HG03439 (cell line): ENCODE measurements at regions not wholly inside any gene's neighbourhood (a gene's known extent, or its start where the extent isn't known, plus 50 kb on each side); places are given as distances from the start of the nearest gene placed in this dataset.

Source experiments
- ATAC-seq: cut with Tn5 transposase; IDR thresholded peaks from one replicate; pipeline ENCODE4 v1.9.1; 2021; ENCODE audit warnings: mild to moderate bottlenecking, moderate library complexity; ENCODE audit not compliant: unreplicated experiment

DNA sequence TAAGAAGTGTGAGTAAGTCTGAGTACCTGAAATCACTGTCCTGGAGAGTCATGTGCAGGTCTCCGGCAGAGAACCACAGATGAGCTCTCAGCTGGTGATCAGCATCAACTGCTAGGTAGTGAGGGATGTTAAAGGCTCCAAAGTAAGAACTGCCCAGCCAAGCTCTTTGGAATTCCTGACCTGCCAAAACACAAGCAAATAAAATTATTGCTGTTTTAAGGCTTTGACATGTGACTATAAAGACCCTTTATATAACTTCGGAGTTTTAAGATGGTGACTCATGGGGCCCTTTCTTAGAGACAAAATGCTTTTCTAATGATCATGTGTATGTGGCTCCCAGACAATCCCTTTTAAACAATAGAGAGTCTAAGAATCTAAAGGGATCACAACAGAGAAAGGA, 855.7 kb downstream of the TRIB2 start:
- ATAC-seq: no peak

DNA sequence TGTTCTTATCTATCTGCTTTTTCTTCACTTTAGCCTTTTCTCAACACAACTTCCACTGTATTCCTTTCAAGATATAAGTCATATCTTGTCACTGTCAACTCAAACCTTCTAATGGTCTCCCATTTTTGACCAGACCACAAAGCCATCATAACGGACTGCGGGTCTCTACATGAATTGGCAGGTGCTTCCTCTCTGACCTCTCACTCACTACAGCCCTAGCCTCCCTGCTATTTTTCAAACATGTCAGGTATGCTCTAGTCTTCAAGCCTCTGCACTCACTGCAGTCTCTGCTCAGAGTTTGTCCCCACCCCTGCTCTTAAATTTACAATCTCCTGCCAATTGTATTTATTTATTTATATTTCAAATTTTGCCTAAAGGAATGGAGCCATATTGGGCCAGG, 858.1 kb downstream of the TRIB2 start:
- ATAC-seq: no peak

DNA sequence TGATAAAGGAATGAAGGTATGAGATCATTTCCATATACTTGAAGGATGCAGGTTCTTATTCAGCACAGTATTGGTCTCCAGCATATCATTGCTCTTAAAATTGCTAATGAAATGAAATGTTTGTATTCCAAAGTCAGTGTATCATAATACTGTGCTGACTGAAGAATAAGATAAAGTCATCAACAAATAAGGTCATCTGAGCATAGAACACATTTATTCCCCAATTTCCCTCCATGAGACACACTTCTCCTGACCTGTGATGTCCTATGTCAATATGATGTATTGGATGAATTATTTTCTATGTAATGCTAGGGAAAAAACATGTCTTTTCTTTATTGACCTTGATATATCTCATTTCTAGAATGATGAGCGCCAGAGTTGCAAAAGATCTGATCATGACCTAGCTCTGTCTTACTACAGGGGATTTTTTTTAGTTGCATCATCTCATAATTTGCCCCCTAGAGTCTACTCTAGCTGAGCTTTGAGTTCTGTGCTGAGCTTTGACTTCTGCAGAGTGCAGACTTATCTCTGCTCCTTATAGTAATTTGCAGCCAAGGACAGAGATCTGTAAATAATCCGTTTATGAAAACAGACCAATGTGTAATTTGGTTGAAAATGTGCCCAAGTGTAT, 859.8 kb downstream of the TRIB2 start:
- ATAC-seq: no peak

DNA sequence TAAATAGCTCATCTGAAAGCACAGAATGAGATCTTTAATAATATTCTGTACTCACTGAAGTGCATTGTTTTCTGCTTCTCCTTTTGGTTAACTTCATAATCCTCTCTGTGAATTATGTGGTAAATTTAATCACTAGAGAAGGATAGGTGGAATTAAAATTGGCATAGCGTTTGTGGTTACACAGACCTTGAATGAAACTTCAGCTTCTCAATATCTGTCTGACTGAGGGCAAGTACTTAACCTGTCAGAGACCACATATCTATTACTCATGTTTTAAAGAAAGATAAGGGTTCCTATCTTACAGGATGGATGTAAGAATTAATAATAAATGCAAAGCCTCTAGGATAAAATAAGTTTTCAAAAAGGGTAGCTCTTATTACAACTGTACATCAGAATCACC, 861.8 kb downstream of the TRIB2 start:
- ATAC-seq: no peak

DNA sequence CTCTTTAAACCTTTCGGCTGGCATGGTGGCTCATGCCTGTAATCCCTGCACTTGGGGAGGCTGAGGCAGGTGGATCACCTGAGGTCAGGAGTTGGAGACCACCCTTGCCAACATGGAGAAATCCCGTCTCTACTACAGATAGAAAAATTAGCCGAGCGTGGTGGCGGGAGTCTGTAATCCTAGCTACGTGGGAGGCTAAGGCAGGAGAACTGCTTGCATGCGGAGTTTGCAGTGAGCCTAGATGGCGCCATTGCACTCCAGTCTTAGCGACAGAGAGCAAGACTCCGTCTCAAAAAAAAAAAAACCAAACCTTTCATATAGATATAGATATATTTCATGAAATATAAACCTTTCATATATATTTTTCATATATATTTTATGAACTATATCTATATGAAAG, 864.7 kb downstream of the TRIB2 start:
- ATAC-seq: no peak

DNA sequence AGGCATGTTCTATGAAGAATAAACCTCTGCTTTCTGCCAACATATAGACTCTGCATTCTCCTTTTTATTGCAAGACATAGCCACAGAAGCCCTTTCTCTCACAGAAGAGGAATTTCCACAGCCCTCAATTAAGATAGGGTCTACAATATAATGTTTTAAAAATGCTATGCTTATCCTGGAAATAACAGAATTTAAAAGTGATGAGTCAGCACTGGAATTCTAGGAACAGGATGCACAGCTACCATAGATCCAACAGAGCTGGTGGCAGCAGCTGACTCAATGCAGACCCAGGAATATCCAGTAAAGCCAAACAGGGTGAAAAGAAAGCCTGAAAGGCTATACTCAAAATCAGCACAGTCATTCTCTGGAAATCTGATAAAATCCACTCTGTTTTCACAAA, 866.9 kb downstream of the TRIB2 start:
- ATAC-seq: no peak

DNA sequence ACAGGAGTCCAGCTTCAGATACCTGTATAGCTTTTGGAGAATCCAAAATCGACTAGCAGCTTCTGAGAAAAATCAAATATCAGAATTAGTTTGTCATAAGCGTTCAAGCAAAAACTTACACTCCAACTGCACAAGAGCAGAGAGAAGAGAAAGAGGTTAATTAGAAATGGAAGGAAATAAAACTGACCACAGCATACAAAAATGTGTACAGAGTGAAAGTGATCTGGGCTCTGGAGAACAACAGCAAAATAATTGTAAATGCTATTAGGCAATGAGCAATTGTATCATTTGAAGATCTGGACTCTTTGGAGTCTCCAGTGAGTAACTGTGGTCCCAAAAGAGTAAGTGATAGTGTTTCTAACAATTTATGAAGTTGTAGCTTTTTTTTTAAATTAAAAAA, 867.3 kb downstream of the TRIB2 start:
- ATAC-seq: no peak

DNA sequence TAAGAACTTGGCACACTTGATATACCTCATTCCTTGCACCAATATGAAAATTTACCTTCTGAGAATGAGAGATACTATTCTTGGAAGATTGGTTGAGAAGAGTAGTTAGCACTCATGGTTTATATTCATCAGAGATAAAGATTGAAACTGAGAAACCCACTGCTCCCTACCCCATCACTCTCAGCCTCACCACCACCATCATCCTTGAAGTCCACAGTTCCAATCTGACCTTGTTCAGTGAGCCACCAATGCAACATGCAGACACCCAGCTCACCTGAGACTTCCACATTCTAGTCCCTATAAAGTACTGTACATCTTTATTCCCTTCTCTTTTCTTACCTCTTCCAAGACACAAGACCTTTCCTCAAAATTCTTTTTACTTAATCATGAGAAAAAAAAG, 869.0 kb downstream of the TRIB2 start:
- no peak for ATAC-seq

DNA sequence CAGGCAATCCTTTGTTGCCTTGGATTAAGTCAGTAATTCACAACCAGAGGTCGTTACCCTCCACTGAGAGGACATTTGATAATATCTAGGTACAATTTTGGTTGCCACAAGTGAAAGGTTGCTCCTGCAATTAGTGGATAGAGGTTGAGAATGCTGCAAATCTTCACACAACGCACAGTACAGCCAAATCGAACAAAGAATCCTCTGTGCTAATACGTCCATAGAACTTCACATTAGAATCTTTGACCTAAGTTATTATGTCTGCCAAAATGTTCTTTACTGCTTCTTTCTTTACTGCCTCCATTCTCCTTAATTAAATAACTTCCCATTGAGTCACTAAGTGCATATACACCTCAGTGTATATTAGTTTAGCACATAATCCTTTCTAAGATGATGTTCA, 879.5 kb downstream of the TRIB2 start:
- ATAC-seq: no peak

DNA sequence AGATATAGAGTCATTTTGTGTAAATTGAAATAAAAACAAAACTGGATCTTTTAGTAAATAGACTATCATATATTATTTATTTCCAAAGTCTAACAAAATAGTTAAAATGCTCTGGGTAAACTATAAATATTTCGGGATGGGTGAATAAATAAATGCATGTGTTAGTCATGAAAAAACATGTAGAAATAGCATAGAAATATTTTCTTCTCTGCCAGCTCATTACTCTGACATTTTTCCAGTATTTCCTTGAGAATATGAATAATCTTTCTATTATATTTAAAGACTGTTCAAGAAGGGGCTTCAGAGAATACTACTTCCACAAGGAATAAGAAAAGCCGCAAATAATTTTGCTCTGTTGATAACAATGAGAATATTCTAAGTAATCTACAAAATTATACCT, 880.4 kb downstream of the TRIB2 start:
- no peak for ATAC-seq

DNA sequence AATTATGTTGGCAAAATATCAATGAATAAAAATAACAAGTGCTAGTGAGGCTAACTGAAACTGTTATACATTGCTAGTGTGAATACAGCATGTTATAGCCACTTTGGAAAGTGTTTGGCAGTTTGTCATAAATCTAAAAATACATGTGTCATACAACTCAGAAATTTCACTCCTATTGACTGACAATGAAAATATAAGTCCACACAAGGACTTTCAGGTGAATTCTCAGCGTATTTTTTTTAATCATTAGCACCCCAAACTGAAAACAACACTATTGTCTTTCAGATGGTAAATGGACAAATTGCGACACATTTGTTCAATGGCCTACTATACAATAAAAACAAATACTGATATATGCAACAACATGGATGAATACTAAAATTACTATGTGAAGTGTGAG, 884.8 kb downstream of the TRIB2 start:
- ATAC-seq: no peak

DNA sequence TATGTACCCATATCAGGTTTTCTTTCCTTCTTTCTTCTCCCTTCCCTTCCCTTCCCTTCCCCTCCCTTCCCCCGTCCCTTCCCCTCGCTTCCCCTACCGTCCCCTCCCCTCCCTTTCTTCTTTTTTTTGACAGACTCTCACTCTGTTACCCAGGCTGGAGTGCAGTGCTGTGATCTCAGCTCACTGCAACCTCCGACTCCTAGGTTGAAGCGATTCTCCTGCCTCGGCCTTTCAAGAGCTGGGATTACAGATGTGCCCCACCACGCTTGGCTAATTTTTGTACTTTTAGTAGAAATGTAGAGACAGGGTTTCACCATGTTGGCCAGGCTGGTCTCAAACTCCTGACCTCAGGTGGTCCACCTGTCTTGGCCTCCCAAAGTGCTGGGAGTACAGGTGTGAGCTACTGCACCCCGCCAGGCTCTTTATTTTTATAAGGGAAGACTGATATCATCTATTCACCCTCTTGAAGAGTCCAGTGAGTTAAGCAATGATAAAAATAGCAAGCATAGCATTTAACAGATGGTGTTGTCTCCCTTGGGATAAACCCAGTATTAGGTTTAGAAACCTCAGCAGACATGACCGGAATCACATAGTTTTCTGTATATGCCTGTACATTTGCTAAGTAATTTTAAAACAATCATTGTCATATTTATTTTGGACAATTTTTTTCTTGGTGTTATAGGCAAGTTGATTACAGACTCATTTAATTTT, 888.4 kb downstream of the TRIB2 start:
- no peak for ATAC-seq

DNA sequence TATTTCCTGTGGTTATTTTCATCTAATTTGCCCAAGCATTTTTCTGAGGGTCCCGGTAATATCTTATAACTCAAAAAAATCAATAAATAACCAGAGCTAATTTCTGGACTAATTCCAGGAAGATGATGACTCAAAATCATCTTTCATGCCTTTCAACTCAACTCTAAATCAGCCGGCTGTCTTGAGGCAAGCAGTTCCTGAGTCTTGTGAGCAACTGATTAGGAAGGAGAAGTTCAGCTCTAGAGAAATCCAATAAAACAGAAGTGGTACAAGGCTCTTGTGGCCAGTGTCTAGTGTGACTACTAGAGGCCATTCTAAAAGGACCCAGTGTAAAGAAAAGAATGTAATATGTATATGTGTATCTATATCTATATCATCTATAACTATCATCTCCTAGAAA, 890.4 kb downstream of the TRIB2 start:
- ATAC-seq: no peak

DNA sequence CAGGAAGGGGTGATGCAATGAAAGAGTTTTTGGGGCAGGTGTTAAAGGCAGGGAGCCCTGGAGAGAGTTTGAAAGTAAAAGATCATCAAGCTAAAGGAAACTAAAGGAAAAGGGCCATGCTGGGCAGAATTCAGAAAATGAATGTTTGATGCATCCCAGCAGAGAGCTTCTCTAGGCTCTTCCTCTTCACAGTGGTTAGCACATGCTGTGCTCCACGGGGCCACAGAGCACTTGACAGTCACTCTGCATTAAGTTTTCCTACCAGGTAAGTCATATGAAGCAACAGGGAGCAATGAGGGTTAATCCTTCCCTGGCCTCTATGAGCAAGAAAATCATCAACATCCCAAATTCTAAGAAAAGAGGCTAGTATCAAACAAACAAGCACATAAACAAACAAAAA, 895.2 kb downstream of the TRIB2 start:
- no peak for ATAC-seq

DNA sequence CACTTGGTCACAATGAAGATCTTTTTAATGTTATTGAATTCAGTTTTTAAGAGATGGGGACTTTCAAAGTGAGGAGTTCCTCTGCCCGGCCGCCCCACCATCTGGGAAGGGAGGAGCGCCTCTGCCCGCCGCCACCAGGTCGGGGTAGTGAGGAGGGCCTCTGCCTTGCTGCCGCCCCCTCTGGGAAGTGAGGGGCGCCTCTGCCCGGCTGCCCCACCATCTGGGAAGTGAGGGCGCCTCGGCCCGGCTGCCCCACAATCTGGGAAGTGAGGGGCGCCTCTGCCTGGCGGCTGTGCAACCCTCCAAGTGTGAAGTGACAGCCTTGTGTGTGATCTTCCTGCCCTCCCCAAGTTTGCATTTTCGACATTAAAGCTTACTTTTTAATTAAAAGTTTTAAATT, 899.3 kb downstream of the TRIB2 start:
- no peak for ATAC-seq

DNA sequence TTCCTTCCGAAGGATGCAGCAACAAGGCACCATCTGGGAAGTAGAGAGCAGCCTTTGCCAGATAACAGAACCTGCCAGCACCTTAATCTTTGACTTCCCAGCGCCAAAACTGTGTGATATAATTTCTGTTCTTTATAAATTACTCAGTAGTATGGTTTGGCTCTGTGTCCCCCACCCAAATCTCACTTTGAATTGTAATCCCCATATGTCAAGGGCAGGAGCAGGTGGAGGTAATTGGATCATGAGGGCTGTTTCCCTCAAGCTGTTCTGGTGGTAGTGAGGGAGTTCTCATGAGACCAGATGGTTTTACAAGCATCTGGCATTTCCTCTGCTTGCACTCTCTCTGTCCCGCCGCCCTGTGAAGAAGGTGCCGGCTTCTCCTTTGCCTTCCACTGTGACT, 899.9 kb downstream of the TRIB2 start:
- no peak for ATAC-seq

DNA sequence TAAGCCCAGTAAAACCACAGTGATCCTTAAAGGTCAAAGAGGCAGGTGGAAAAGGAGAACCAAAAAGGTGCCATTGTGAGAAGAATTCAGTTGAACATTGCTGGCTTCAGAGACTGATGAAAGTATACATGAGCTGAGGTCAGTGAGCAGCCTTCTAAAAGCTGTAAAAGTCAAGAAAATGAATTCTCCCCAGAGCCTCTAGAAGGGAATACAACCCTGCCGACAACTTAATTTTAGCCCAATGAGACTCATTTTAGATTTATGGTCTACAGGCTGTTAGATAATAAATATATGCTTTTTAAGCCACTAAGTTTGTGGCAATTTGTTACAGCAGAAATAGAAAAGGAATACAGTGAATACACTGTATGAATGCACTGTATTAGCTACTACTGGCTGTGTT, 911.4 kb downstream of the TRIB2 start:
- no peak for ATAC-seq

DNA sequence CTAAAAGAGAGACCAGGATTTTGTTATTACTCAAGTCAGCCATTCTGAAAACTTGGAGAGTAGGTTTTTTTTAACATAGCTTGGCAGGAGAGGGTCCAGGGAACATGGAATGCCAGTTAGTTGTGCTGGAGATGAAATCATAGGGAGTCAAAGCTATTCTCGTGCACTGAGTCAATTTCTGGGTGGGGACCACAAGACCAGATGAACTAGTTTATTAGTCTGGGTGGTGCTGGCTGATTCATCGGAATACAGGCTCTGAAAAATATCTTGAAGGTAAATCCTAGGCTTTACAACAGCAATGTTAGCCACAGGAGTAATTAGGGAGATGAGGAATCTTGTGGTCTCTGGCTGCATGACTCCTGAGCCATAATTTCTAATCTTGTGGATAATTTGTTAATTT, 921.4 kb downstream of the TRIB2 start:
- no peak for ATAC-seq

DNA sequence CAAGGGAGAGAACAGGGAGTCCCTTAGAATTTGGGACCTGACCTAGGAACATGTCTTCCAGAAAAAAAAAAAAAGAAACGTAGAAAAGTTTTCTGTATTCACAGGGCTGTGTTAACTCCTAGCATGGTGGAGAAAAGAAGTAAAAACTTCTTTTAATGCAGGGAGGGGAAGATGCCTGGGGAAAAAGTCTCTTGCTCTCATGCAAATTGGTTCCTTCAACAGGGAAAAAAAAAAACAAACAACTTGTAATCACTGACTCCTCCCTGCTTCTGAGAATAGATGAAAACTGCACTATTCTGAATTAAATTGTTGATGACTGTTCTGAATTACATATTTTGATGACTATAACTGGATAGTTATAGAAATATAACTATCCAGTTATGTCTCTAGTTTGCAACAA, 933.2 kb downstream of the TRIB2 start:
- ATAC-seq: no peak

DNA sequence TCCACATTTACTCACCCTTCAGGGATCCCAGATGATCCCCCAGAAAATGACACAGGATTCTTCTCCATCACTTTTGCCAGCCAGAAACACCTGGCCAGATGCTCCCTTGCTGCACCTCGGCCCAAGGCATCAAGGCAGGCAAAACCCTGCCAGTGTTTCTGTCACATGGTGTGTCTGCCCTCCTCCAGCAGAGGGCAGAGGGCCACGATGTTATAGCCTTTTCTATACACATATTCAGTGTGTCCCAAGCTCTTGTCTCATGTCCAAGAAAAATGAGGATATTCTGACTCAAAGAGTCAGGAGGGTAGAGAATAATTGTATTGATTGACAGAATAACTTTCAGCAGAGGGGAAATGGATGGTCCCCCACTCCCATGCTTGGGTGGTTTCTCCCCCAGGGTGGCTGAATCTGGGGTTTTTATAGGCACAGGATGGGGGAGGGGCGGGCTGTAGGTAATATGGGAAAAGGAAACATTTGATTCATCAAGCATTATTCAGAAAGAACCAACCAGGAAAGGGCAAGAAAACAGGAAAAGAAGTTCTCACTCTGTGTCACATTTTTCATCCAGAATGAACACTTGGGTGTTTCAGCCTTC, 933.9 kb downstream of the TRIB2 start:
- no peak for ATAC-seq

DNA sequence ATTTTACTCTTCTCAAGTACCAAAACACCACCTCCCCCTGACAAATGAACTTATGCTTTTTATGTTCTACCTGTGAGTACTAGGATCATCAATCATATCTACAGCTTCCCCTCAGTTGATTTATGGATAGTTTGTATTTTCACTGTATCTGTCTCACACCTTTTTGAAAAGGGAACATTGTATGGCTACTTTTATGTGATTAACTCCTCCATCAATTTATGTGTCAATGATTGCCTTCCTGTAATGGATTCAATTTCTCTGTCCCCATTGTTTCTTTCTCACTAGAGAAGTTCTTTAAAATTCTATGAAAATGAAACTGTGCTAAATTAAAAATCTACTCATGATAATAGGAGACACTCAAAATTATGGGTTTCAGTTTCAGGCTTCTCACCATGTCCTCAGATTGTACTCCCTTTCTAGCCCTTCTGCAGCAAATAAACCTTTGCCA, 935.0 kb downstream of the TRIB2 start:
- ATAC-seq: peak; percentile 80

DNA sequence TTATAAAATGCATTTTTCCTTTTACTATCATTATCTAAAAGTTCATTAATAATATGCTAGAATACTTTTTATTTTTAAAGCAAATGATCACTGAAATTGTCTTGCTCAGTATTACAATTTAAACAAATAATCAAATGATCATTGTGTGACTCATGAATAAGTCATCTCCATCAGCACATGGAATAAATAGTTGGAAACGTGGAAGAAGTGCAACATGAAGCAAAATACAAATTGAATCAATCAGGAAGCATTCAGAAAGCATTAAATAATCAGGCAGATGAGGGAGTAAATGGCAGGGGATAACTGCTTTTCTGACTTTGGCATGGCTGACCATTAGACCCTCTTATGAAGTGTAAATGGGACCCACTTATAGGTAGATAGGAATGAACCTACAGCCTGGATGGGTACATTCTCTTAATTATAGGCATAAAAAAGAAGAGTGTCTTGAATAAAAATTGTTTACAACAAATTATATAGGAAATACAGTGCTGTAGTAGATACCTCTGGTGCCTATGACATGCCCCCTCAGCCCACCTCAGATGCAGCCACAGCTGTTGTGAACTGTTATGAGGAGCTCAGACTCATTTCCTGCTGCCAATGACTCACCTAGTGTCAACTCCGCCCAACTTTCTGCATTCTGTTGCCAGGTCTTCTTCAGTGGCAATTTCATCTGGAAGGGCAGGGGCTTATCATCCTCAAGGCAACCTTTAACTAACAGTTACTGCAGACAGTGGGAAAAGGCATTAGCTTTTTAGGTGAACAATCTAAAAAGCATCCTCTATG, 936.0 kb downstream of the TRIB2 start:
- no peak for ATAC-seq
